ENCODE measurements at regions not wholly inside any gene's neighbourhood (a gene's known extent, or its start where the extent isn't known, plus 50 kb on each side); places are given as distances from the start of the nearest gene placed in this dataset.
"Not testable (repeated sequence)": the region's sequence is repeated elsewhere in the genome, so short reads cannot be mapped to it uniquely, and the experiment has no call there.

DNA sequence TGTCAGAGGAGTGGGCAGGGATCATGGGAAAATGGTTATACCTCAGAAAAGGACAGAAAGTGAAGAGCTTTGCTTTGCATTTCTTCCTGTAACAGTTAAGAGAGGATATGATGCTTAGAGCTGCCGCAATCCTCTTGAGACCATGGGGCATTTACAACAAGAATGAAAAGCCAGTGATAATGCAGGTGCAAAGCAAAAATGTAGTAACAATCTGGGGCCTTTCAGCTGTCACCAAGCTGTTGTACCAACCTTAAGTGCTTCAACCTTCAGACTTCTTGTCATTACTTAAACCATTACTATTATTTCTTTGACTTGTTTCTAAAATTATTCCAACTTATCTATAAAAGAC is 1337.6 kb downstream of the RPIA start:
- TF ChIP-seq, protein P1, sequence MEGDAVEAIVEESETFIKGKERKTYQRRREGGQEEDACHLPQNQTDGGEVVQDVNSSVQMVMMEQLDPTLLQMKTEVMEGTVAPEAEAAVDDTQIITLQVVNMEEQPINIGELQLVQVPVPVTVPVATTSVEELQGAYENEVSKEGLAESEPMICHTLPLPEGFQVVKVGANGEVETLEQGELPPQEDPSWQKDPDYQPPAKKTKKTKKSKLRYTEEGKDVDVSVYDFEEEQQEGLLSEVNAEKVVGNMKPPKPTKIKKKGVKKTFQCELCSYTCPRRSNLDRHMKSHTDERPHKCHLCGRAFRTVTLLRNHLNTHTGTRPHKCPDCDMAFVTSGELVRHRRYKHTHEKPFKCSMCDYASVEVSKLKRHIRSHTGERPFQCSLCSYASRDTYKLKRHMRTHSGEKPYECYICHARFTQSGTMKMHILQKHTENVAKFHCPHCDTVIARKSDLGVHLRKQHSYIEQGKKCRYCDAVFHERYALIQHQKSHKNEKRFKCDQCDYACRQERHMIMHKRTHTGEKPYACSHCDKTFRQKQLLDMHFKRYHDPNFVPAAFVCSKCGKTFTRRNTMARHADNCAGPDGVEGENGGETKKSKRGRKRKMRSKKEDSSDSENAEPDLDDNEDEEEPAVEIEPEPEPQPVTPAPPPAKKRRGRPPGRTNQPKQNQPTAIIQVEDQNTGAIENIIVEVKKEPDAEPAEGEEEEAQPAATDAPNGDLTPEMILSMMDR (IDR thresholded peaks at IDR 0.05; ENCODE audit: insufficient read depth, low read depth, low read length) = not testable (repeated sequence)
- TF ChIP-seq EZH2 (IDR thresholded peaks at IDR 0.05; ENCODE audit: insufficient read depth, low read length) = not testable (repeated sequence)
